GM18868 (cell line): ENCODE measurements at regions not wholly inside any gene's neighbourhood (a gene's known extent, or its start where the extent isn't known, plus 50 kb on each side); places are given as distances from the start of the nearest gene placed in this dataset.

Experiments used
- ATAC-seq: cut with Tn5 transposase; IDR thresholded peaks from one replicate; pipeline ENCODE4 v1.9.1; 2021; ENCODE audit warnings: mild to moderate bottlenecking, moderate library complexity; ENCODE audit not compliant: unreplicated experiment

DNA sequence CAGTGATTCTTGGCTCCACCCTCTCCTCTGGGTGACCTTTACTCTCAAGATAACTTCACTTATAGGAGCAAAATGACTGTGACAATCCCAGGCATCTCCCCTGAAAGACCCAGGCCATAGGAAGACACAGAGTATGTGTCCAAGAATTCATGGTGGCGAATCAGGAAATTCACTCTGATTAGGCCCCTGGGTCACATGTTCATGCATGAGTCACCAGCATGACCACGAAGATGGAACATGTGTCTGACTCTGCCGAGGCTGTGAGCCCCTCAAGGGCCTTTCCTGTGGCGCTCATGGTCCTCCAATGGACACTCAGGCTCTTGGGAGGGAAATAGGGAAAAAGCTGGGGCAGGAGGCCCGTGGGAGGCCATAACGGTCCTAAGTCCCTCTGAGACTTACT lies 74.0 kb upstream of the TEX51 start:
- ATAC-seq = no peak

- no peak for ATAC-seq
Observed at GRCh38 chr2:126825316-126825715, 73.4 kb upstream of the TEX51 start.

DNA sequence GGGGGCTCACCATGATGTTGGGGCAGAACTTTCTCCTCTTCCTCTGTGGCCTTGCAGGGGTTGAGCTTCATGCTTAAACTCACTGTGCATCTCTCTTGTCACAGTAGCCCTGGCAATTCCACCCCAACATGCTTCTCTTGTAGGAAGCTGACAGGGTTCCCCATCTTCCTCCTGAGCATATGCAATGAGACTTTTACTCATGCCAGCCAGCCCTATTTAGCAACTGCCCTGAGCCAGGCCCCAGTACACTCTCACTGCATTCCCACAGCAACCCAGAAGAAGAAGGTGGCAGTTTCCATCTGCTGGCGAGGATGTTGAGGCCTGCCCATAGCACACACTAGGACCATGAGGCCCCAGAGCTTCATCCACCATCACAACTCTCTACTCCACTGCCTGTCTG lies 72.2 kb upstream of the TEX51 start:
- ATAC-seq = no peak

- ATAC-seq = no peak
Observed at GRCh38 chr2:126827371-126827770, 71.3 kb upstream of the TEX51 start.

DNA sequence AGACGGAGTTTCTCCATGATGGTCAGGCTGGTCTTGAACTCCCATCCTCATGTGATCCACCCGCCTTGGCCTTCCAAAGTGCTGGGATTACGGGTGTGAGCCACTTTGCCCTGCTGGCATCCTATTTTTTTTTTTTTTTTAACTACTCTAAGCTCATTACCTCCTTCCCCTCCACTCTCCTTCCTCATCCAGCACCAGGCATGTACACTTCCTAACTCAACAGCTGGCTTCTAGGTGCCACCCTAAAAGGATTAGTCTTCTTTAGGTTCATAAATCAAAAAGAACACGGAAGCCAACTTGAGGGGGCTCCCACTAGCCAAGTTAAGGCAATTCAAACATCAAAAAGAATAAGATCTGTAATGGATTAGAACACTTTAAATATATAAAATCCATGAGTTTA lies 70.6 kb upstream of the TEX51 start:
- ATAC-seq = no peak

GRCh38 chr2:126828491-126828890 lies 70.2 kb upstream of the TEX51 start:
- no peak for ATAC-seq

DNA sequence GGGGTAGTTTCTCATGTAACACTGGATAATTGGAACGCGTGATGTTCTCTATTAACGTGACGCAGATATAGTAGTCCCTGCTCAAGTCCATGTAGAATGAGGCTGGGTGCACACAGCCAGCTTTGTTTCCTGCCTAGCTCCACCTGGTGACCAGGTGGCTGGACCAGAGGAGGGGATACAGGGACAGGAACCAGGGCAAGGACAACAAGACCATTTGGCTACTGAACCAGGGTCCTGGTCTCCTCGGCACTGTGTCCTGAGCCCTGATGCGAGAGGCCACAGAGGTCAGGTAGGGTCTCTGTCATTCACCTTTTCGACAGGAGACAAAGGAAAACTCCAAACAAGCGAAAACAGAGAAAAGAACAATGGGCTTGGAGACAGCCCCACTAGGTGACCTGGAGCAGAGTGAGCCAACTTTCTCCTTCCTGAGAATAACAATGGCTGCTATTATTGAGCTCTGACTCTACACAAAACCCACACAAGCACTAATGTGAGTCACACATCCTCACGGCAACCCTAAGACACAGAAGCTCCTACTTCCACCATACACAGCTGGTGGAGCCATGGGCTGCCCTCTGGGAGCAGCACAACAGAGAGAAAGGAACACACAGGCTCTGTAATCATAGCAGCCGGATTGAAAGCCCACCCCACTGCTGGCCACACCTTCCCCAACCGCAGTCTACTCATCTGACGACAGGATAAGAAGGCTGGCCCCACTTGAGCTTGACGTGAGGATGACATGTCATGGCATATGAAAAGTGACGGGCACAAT lies 67.3 kb upstream of the TEX51 start:
- ATAC-seq = no peak

DNA sequence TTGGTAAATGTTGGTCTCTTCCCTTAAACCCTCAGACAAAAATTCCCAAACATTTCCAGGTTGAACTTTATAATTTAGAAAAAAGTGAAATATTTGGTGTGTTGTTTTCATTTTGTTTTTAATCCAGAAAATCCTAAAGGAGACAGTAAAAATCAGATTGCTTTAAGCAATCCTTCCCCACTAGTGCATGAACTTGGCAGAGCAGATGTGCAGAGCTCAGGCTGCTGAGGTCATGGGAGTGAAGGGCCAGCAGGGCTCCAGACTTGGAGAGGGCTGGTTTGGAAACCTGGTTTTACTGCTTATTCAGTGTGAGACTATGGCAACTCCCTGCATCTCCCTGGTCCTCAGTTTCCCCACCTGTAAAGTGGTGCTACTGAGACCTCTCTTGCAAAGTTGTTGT lies 66.7 kb upstream of the TEX51 start:
- no peak for ATAC-seq

GRCh38 chr2:126832757-126833156 lies 65.9 kb upstream of the TEX51 start:
- ATAC-seq = no peak

- ATAC-seq = no peak
Observed at GRCh38 chr2:126834006-126834659, 64.6 kb upstream of the TEX51 start.

GRCh38 chr2:126835261-126835660 lies 63.4 kb upstream of the TEX51 start:
- no peak for ATAC-seq

DNA sequence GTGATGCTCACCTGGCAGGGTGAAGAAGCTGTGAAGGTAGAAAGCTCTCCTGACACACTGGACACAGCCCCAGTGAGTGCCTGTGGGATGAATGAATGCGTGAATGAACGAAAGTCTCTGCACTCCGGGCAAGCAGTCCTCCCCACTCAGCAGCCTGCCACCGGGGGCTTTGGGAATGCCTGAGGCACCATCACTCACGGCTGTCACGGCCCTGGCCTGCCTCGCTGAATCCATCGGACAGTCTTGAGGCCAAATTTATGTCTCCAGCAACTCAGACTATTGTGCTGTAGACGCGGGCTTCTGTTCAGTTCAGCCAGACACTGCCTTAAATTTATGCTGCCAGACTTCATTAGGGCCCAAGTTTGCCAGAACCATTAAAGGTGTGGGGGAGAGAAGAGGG lies 62.9 kb upstream of the TEX51 start:
- ATAC-seq = no peak

DNA sequence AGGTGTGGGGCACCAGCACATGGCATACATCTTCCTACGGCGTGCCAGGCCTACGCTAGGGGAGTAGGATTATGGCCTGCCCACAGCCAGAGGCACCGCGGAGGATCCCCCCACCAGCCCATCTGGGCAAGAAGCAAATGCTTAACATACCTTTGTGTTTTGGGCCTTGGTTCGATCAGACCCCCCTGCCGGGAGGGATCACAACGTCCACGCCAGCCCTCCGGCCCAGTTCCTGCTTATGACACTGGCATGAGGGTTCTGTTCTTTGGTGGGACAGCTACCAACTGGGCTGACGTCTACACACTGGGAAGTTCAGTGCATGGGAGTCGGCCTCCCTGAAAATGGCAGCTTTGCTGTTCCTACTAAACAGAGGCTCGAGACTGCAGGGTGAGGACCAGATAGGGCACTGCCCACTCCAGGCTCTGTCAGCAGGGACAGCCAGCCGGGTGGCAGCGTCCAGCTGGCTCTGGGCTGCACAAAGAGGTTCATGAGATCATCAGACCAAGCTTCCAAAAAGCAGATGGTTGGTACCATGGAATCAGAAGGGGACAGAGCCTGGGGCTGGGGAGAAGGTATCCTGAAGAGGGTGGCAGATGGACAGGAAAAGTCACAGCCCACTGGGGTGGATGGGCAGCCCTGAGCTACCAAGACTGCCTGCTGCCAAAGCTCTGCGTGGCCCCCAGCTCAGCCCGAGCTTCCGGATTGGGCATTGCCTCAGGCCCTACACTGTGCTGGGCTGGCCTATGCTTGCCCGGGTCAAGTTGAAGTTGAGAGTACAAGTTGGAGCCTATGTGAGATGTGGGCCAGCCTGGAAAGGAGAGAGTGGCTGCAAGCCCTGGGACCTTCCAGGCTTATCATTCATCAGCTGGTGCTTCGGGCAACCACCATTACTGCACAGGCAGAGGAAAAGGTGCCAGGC lies 61.7 kb upstream of the TEX51 start:
- ATAC-seq = no peak

DNA sequence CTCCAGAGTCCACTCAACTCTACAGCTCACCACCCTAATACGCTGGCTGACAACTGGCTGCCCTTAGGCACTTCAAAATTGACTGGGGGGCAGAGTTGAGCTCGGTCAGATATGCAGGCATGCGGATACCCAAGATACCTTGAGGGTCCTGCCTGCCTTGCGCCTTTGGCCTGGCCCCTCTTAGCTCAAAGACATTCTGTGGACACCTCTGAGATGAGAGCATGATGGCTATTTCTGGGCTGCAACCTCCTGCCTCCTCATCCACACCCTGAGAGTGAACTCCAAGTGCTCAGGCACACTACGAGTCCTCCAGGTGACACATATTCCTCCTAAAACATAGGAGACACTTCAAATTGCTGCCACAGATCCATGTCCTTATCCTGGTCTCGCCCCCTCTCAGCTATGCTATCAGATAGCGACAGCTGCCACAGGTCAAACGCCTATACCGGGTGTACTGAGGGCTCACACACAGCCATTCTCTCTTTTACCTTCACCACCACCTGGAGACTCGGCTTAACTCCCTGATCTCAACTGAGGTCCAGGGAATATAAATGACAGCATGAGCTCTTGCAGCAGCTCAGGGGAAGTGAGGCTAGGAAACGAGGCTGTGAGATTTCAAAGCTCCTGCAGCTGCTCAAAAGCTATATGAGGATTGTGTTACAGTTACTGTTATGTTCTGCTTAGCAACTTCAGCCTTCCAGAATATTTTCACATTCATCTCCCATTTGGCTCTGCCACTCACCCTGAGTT lies 60.5 kb upstream of the TEX51 start:
- ATAC-seq = no peak

- no peak for ATAC-seq
Observed at GRCh38 chr2:126838716-126838985, 60.0 kb upstream of the TEX51 start.

DNA sequence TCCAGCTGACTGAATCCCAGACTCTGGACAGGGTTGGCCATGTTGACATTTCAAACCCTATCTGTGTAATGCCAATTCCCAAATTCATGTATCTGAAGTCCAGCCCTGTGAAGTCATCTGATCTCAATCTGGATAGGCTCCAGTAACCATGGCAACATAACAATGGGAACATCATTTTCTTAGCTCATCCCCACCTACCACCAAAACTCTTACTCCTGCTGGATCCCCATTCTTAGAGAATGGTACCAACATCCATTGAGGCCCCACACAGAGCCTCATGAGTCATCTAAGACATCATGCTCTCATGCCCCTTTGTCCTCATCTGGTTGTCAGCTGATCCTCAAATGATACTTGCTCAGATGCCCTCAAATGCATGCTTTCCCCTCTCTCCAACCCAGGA lies 58.9 kb upstream of the TEX51 start:
- no peak for ATAC-seq

- no peak for ATAC-seq
Observed at GRCh38 chr2:126843081-126843480, 55.6 kb upstream of the TEX51 start.

GRCh38 chr2:126846241-126846640 lies 52.4 kb upstream of the TEX51 start:
- ATAC-seq = no peak
